Endothelial cell of umbilical vein (primary cell): ENCODE measurements at regions not wholly inside any gene's neighbourhood (a gene's known extent, or its start where the extent isn't known, plus 50 kb on each side); places are given as distances from the start of the nearest gene placed in this dataset.

Source experiments
- BruUV-seq: library from RNA; stranded (reverse); fragments of 400-500 nt; replicated peaks from 2 replicates; lab custom pipeline; 2021; lab: Mats Ljungman, UMichigan
- CTCF ChIA-PET: fragments of 300-600, 350-600 bp; sonication (Branson Sonifier 250); formaldehyde crosslinking; loops from one replicate; lab custom pipeline; 2021; ENCODE audit warnings: antibody characterized with exemption, inconsistent platforms; lab: Charles Lee
- POLR2A ChIA-PET: fragments of 300-600, 350-600 bp; sonication (Branson Sonifier 250); formaldehyde crosslinking; loops from one replicate; lab custom pipeline; 2021; ENCODE audit warnings: antibody characterized with exemption, inconsistent platforms; lab: Charles Lee
- DNase-seq: peaks from one replicate; pipeline ENCODE4 v3.0.0-alpha.2; 2011; ENCODE audit warnings: low read depth, low spot score
- FAIRE-seq: peaks from 2 replicates; lab custom pipeline; 2011; peaks lifted over from hg19 to GRCh38; lab: Jason Lieb, UNC
- H2AFZ ChIP-seq: 2 replicates; pipeline ENCODE4 v1.6.0; 2012; ENCODE audit warnings: low read depth, low read length, control low read depth, inconsistent platforms
- H3K27ac ChIP-seq: 2 replicates; pipeline ENCODE4 v1.5.1; 2011; ENCODE audit warnings: low read depth, mild to moderate bottlenecking, control low read depth, low read length, moderate library complexity; ENCODE audit not compliant: insufficient read depth
- H3K27me3 ChIP-seq, 2 experiments: 2 replicates each; pipeline versions ENCODE4 v1.6.0 to v1.6.1; 2011; ENCODE audit warnings: low read length in 2 of 2, mixed read lengths in 1 of 2; ENCODE audit not compliant: control insufficient read depth in 2 of 2, insufficient read depth in 2 of 2
- H3K36me3 ChIP-seq, 2 experiments: 2 replicates in 1 of 2; 3 replicates in 1 of 2; pipeline ENCODE4 v1.5.1; 2011; ENCODE audit warnings: low read length in 2 of 2, mild to moderate bottlenecking in 1 of 2, moderate library complexity in 1 of 2; ENCODE audit not compliant: control insufficient read depth in 2 of 2, insufficient read depth in 2 of 2; ENCODE audit errors: extremely low read depth in 1 of 2
- H3K4me1 ChIP-seq: 3 replicates; pipeline ENCODE4 v1.5.1; 2011; ENCODE audit warnings: mild to moderate bottlenecking, low read length; ENCODE audit not compliant: control insufficient read depth, insufficient read depth; ENCODE audit errors: extremely low read depth
- H3K4me2 ChIP-seq: 2 replicates; pipeline ENCODE4 v1.6.1; 2011; ENCODE audit warnings: low read length, control low read depth, mixed read lengths; ENCODE audit not compliant: insufficient read depth
- H3K4me3 ChIP-seq, 3 experiments: fragments of 200-600 bp in 1 of 3; sonication (generic), shearing (Covaris generic) in 1 of 3; replicated peaks in 1 of 3; 2 replicates each; pipeline ENCODE4 v1.5.1; 2011 to 2016; ENCODE audit warnings: control low read depth in 3 of 3, low read length in 3 of 3, mild to moderate bottlenecking in 2 of 3, inconsistent platforms in 1 of 3, low read depth in 1 of 3, moderate library complexity in 1 of 3; ENCODE audit not compliant: insufficient read depth in 1 of 3
- H3K79me2 ChIP-seq: 2 replicates; pipeline ENCODE4 v1.6.0; 2012; ENCODE audit warnings: low read length, inconsistent platforms; ENCODE audit not compliant: control insufficient read depth, insufficient read depth
- H3K9ac ChIP-seq: replicated peaks from 2 replicates; pipeline ENCODE3; 2011; ENCODE audit warnings: low read length, control low read depth; ENCODE audit not compliant: insufficient read depth; ENCODE audit errors: extremely low read depth
- H3K9me1 ChIP-seq: replicated peaks from 3 replicates; pipeline ENCODE4 v1.6.0; 2011; ENCODE audit warnings: mild to moderate bottlenecking, low read length; ENCODE audit not compliant: control insufficient read depth, insufficient read depth; ENCODE audit errors: extremely low read depth
- H3K9me3 ChIP-seq: replicated peaks from 2 replicates; pipeline ENCODE4 v1.5.1; 2012; ENCODE audit warnings: low read length, inconsistent platforms; ENCODE audit not compliant: control insufficient read depth, insufficient read depth
- H4K20me1 ChIP-seq: replicated peaks from 2 replicates; pipeline ENCODE3; 2011; ENCODE audit warnings: mild to moderate bottlenecking, low read length; ENCODE audit not compliant: control insufficient read depth, insufficient read depth; ENCODE audit errors: extremely low read depth
- CTCF ChIP-seq, 2 donors: IDR thresholded peaks; 1 replicate in 1 of 2; 2 replicates in 1 of 2; pipeline ENCODE4 v1.5.1; 2011; ENCODE audit warnings: low read length in 2 of 2, mild to moderate bottlenecking in 2 of 2, moderate library complexity in 2 of 2, control low read depth in 1 of 2, inconsistent platforms in 1 of 2, low read depth in 1 of 2; ENCODE audit not compliant: insufficient read depth in 1 of 2; ENCODE audit errors: extremely low read depth in 1 of 2
- EZH2 ChIP-seq: IDR thresholded peaks from 2 replicates; pipeline ENCODE4 v1.6.1; 2012; ENCODE audit warnings: borderline replicate concordance, low read depth, mild to moderate bottlenecking, moderate library complexity, low read length, inconsistent platforms; ENCODE audit not compliant: severe bottlenecking
- FOS ChIP-seq: IDR thresholded peaks from 2 replicates; pipeline ENCODE4 v1.6.1; 2011; ENCODE audit warnings: mild to moderate bottlenecking, low read length, moderate library complexity, borderline replicate concordance; ENCODE audit not compliant: insufficient read depth
- GATA2 ChIP-seq: IDR thresholded peaks from 2 replicates; pipeline ENCODE4 v1.7.0; 2011; ENCODE audit warnings: low read depth, mild to moderate bottlenecking, moderate library complexity, mixed read lengths, low read length; ENCODE audit not compliant: insufficient read length, insufficient read depth
- JUN ChIP-seq: IDR thresholded peaks from 2 replicates; pipeline ENCODE4 v1.6.1; 2011; ENCODE audit warnings: borderline replicate concordance, low read depth; ENCODE audit not compliant: insufficient read length, insufficient read depth
- MAX ChIP-seq: IDR thresholded peaks from 2 replicates; pipeline ENCODE4 v1.6.1; 2011; ENCODE audit not compliant: insufficient read depth, insufficient read length
- MYC ChIP-seq: IDR thresholded peaks from one replicate; pipeline ENCODE4 v1.6.1; 2011; ENCODE audit warnings: mild to moderate bottlenecking, low read depth, low read length
- POLR2A ChIP-seq: IDR thresholded peaks from 2 replicates; pipeline ENCODE4 v1.6.1; 2012; ENCODE audit warnings: low read depth, mild to moderate bottlenecking, control low read depth, low read length
- dilution Hi-C: fragments of 300-500 bp; cut with MboI; formaldehyde crosslinking; loops from one replicate; pipeline ENCODE4 v1.15.0; 2019; ENCODE audit warnings: low sequenced_read_pairs; ENCODE audit not compliant: extremely low pct_ligation_motif_present
- intact Hi-C: fragments of 100-400 bp; cut with micrococcal nuclease; formaldehyde crosslinking; loops from one replicate; pipeline ENCODE4 v1.10.0; 2022

- DNase-seq (no peak), FAIRE-seq (no peak)
- H3K4me3 ChIP-seq: no peak overlapping the region
- ChIA-PET POLR2A (no interaction called here), CTCF (interaction anchor here (0.6 kb wide), 2 partner anchors 28 to 202 kb away, joined by 3 to 4 read pairs; no protein-coding TSS in a partner anchor)
- H3K27ac ChIP-seq: no peak overlapping the region
- TF ChIP-seq MAX: no peak
- TF ChIP-seq GATA2: no peak
- no peak for TF ChIP-seq MYC
- no peak for TF ChIP-seq CTCF (IDR thresholded peaks at IDR 0.05; ENCODE audit: extremely low read depth in 1 of 2, insufficient read depth in 1 of 2, low read depth in 1 of 2, low read length in 2 of 2)
- TF ChIP-seq POLR2A: no peak
- TF ChIP-seq EZH2: no peak
- no peak for TF ChIP-seq FOS
- TF ChIP-seq JUN: no peak
- H3K9me1 ChIP-seq: no peaks in the 10 kb centered on the region
- H3K36me3 ChIP-seq: no peaks in the 10 kb centered on the region
- no peaks in the 10 kb centered on the region for H4K20me1 ChIP-seq
- H3K4me1 ChIP-seq: no peaks in the 10 kb centered on the region
- dilution Hi-C loops: no loop called here
- no peak overlapping the region for H2AFZ ChIP-seq
- no peaks in the 10 kb centered on the region for H3K9me3 ChIP-seq
- H3K9ac ChIP-seq: no peak overlapping the region
- H3K4me2 ChIP-seq: no peak overlapping the region
- no peaks in the 10 kb centered on the region for H3K79me2 ChIP-seq
- no TSS peak for BruUV-seq
- intact Hi-C loops: no loop called here
- H3K27me3 ChIP-seq: peaks cover 5 to 13% of the 10 kb centered on the region in 2 experiments
Observed at GRCh38 chr10:33780961-33781360, 446.5 kb upstream of the NRP1 start.
